Caco-2 (cell line): ENCODE measurements at regions not wholly inside any gene's neighbourhood (a gene's known extent, or its start where the extent isn't known, plus 50 kb on each side); places are given as distances from the start of the nearest gene placed in this dataset.

ENCODE experiments used
- BruUV-seq: library from RNA; stranded (reverse); fragments of 400-500 nt; replicated peaks from 2 replicates; lab custom pipeline; 2021; lab: Mats Ljungman, UMichigan
- CTCF ChIA-PET: fragments of 300-600 bp; sonication (Branson Sonifier 250); formaldehyde crosslinking; loops from one replicate; lab custom pipeline; 2022; ENCODE audit warnings: antibody characterized with exemption; lab: Charles Lee
- POLR2A ChIA-PET: fragments of 300-600 bp; sonication (Branson Sonifier 250); formaldehyde crosslinking; loops from one replicate; lab custom pipeline; 2022; ENCODE audit warnings: antibody characterized with exemption; lab: Charles Lee
- DNase-seq, 2 experiments: peaks; one replicate each; pipeline versions ENCODE4 v3.0.0 to v3.0.0-alpha.2; 2020 to 2022
- H3K27me3 ChIP-seq: replicated peaks from 2 replicates; pipeline ENCODE4 v1.6.0; 2011; ENCODE audit warnings: low read length; ENCODE audit not compliant: control insufficient read depth, insufficient read depth
- H3K36me3 ChIP-seq: 2 replicates; pipeline ENCODE4 v1.5.1; 2011; ENCODE audit warnings: low read length; ENCODE audit not compliant: control insufficient read depth, insufficient read depth
- H3K4me1 ChIP-seq: fragments of 250-450 bp; sonication (Bioruptor Pico); 2 replicates; pipeline ENCODE4 v1.5.1; 2020; ENCODE audit warnings: mild to moderate bottlenecking
- H3K4me3 ChIP-seq: 2 replicates; pipeline ENCODE4 v1.5.1; 2011; ENCODE audit warnings: low read depth, mild to moderate bottlenecking, control low read depth, low read length
- H3K9me3 ChIP-seq: fragments of 250-450 bp; sonication (Bioruptor Pico); 2 replicates; pipeline ENCODE4 v1.5.1; 2020; ENCODE audit warnings: mild to moderate bottlenecking, moderate library complexity
- H3K27ac Mint-ChIP-seq: one replicate; pipeline ENCODE4 v1.8.0; 2022; ENCODE audit warnings: mixed read lengths; ENCODE audit not compliant: unreplicated experiment
- H3K27me3 Mint-ChIP-seq: one replicate; pipeline ENCODE4 v1.8.0; 2022; ENCODE audit warnings: mixed read lengths; ENCODE audit not compliant: insufficient read depth, unreplicated experiment
- H3K36me3 Mint-ChIP-seq: one replicate; pipeline ENCODE4 v1.8.0; 2022; ENCODE audit warnings: mild to moderate bottlenecking, mixed read lengths; ENCODE audit not compliant: insufficient read depth, unreplicated experiment
- H3K4me1 Mint-ChIP-seq: one replicate; pipeline ENCODE4 v1.8.0; 2022; ENCODE audit warnings: low read depth, mixed read lengths; ENCODE audit not compliant: unreplicated experiment
- H3K4me3 Mint-ChIP-seq: one replicate; pipeline ENCODE4 v1.8.0; 2022; ENCODE audit warnings: mild to moderate bottlenecking, moderate library complexity, mixed read lengths; ENCODE audit not compliant: unreplicated experiment
- H3K9me3 Mint-ChIP-seq: one replicate; pipeline ENCODE4 v1.8.0; 2022; ENCODE audit warnings: mixed read lengths; ENCODE audit not compliant: unreplicated experiment
- intact Hi-C: fragments of 100-400 bp; cut with micrococcal nuclease; formaldehyde crosslinking; loops from one replicate; pipeline ENCODE4 v1.10.0; 2022; ENCODE audit not compliant: unreplicated experiment
- TF ChIP-seq, protein P1 (sequence below), 2 experiments: fragments of 200-600 bp in 1 of 2; IDR thresholded peaks; 1 replicate in 1 of 2; 2 replicates in 1 of 2; pipeline versions ENCODE4 v1.5.1 to v1.8.0; 2011 to 2022; ENCODE audit warnings: antibody characterized with exemption in 1 of 2, control low read depth in 1 of 2, inconsistent platforms in 1 of 2, low read depth in 1 of 2, low read length in 1 of 2, mild to moderate bottlenecking in 1 of 2, moderate library complexity in 1 of 2; ENCODE audit not compliant: insufficient read depth in 1 of 2, severe bottlenecking in 1 of 2, unreplicated experiment in 1 of 2

- ChIA-PET CTCF (no interaction called here), POLR2A (no interaction called here)
- no peaks in the 10 kb centered on the region for H3K36me3 ChIP-seq
- BruUV-seq = no TSS peak
- no peak for DNase-seq
- H3K4me3 ChIP-seq = no peak overlapping the region
- H3K4me1 ChIP-seq = no peaks in the 10 kb centered on the region
- peaks cover 5% of the 10 kb centered on the region for H3K27me3 Mint-ChIP-seq
- H3K9me3 ChIP-seq = no peaks in the 10 kb centered on the region
- no peaks in the 10 kb centered on the region for H3K36me3 Mint-ChIP-seq
- H3K4me1 Mint-ChIP-seq = no peaks in the 10 kb centered on the region
- no peak overlapping the region for H3K27ac Mint-ChIP-seq
- no peak overlapping the region for H3K4me3 Mint-ChIP-seq
- H3K27me3 ChIP-seq = no peaks in the 10 kb centered on the region
- intact Hi-C loops = no loop called here
- TF ChIP-seq, protein P1, sequence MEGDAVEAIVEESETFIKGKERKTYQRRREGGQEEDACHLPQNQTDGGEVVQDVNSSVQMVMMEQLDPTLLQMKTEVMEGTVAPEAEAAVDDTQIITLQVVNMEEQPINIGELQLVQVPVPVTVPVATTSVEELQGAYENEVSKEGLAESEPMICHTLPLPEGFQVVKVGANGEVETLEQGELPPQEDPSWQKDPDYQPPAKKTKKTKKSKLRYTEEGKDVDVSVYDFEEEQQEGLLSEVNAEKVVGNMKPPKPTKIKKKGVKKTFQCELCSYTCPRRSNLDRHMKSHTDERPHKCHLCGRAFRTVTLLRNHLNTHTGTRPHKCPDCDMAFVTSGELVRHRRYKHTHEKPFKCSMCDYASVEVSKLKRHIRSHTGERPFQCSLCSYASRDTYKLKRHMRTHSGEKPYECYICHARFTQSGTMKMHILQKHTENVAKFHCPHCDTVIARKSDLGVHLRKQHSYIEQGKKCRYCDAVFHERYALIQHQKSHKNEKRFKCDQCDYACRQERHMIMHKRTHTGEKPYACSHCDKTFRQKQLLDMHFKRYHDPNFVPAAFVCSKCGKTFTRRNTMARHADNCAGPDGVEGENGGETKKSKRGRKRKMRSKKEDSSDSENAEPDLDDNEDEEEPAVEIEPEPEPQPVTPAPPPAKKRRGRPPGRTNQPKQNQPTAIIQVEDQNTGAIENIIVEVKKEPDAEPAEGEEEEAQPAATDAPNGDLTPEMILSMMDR (IDR thresholded peaks at IDR 0.05; ENCODE audit: insufficient read depth in 1 of 2, low read depth in 1 of 2, low read length in 1 of 2, severe bottlenecking in 1 of 2, unreplicated experiment in 1 of 2) = no peak
- no peaks in the 10 kb centered on the region for H3K9me3 Mint-ChIP-seq
These were observed 1240.8 kb downstream of the SLC16A7 start for GRCh38 chr12:60836651-60837050.

DNA sequence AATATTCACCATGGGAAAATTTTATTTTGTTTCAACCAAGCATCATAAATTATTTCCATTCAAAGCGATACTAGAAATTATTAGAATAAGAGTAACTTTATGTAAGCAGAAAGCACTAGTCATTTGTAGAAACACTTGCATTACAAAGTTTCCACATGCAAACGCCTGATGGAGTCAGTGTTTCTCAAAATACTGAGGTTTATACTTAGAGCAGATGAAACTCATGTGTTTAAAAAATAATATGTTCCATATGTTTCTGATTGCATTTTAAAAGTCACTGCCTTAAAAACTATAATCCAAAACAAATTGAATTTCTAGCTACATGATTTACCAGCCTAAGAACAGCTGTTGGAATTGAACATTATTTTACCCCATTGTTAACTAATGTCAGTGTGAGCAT lies 1246.4 kb downstream of the SLC16A7 start:
- no peak overlapping the region for H3K4me3 ChIP-seq
- Mint-ChIP-seq H3K27me3 (no peaks in the 10 kb centered on the region), H3K4me1 (no peaks in the 10 kb centered on the region), H3K4me3 (no peak overlapping the region), H3K27ac (no peak overlapping the region), H3K9me3 (no peaks in the 10 kb centered on the region), H3K36me3 (no peaks in the 10 kb centered on the region)
- POLR2A ChIA-PET = no interaction called here
- intact Hi-C loops = no loop called here
- H3K9me3 ChIP-seq = no peaks in the 10 kb centered on the region
- no peaks in the 10 kb centered on the region for H3K4me1 ChIP-seq
- no peaks in the 10 kb centered on the region for H3K27me3 ChIP-seq
- no peaks in the 10 kb centered on the region for H3K36me3 ChIP-seq
- no TSS peak for BruUV-seq
- TF ChIP-seq, protein P1 (IDR thresholded peaks at IDR 0.05; ENCODE audit: insufficient read depth in 1 of 2, low read depth in 1 of 2, low read length in 1 of 2, severe bottlenecking in 1 of 2, unreplicated experiment in 1 of 2) = no peak
- no peak for DNase-seq
- CTCF ChIA-PET = no interaction called here

GRCh38 chr12:60844101-60844500 lies 1248.3 kb downstream of the SLC16A7 start:
- no peak overlapping the region for H3K4me3 ChIP-seq
- no peaks in the 10 kb centered on the region for H3K27me3 ChIP-seq
- CTCF ChIA-PET = no interaction called here
- Mint-ChIP-seq H3K4me3 (no peak overlapping the region), H3K4me1 (no peaks in the 10 kb centered on the region), H3K36me3 (no peaks in the 10 kb centered on the region), H3K27me3 (no peaks in the 10 kb centered on the region), H3K9me3 (no peaks in the 10 kb centered on the region), H3K27ac (no peak overlapping the region)
- no peaks in the 10 kb centered on the region for H3K36me3 ChIP-seq
- intact Hi-C loops = no loop called here
- no TSS peak for BruUV-seq
- H3K9me3 ChIP-seq = no peaks in the 10 kb centered on the region
- DNase-seq = no peak
- no peaks in the 10 kb centered on the region for H3K4me1 ChIP-seq
- POLR2A ChIA-PET = no interaction called here
- TF ChIP-seq, protein P1 (IDR thresholded peaks at IDR 0.05; ENCODE audit: insufficient read depth in 1 of 2, low read depth in 1 of 2, low read length in 1 of 2, severe bottlenecking in 1 of 2, unreplicated experiment in 1 of 2) = no peak
